Stimulated activated CD4-positive, alpha-beta T cell treated with anti-CD3 and anti-CD28 coated beads, Interleukin-4, amount 100 ng/mL, for 24 hours (primary cell): ENCODE measurements at regions not wholly inside any gene's neighbourhood (a gene's known extent, or its start where the extent isn't known, plus 50 kb on each side); places are given as distances from the start of the nearest gene placed in this dataset.
"Not testable (repeated sequence)": the region's sequence is repeated elsewhere in the genome, so short reads cannot be mapped to it uniquely, and the experiment has no call there.

Experiments
- DNase-seq: peaks from one replicate; pipeline ENCODE4 v3.0.0-alpha.2; 2020

DNA sequence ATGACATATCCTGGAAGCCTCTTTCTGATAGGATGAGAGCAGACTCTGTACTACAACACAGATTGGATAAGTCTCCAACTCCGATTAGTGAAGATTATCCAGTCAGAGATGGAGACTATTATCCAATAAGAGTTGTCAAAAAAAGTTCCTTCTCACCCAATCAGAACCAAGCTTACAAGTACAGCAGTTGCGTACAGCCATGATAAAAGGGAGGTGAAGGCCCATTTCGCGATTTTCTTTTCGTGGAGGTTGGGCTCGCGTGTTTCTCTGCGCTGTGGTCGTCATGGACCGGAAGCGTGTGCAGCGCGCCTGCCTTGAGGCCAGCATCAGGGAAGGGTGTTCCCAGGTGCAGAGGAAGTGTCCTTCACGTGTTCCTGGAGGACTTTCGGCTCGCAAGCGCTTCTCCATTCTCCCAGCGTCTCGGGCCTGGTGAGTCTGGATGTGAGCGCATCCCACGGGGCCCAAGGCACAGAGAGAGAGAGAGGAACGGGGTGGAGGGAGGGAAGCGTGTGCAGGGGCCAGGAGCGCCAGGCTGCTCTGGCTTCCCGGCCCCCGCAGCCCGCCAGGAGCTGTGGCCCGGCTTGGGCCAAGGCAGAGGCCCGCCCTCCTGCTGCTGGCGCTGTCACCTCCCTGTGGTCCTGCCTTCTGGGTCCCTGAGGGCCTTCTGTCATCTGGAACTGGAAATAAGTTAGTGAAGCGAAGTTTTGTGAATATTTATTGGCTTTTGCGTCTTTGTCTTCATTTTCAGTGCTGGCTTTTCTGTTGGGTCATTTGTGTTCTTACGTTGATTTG, 53.9 kb downstream of the CDRT15L2 start:
- DNase-seq, result not testable (repeated sequence)

DNA sequence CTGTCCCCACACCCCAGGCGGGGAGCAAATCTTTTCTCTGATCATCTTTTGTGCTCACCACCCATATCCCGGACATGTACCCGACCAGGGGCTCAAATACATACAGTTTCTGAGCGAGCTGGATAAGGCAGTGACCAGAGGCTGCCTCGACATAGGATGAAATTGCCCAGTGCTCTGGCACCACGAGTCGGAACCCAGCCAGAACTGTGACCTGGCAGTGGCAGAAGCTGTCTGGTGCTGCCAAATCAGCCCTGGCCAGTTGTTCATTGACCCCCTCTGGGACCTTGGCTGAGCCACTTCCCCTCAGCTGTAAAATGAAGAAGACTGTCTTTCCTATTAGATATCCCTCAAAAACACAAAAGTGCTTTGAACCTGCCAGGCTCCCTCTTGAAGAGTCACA, 60.6 kb downstream of the CDRT15L2 start:
- DNase-seq, result not testable (repeated sequence)

DNA sequence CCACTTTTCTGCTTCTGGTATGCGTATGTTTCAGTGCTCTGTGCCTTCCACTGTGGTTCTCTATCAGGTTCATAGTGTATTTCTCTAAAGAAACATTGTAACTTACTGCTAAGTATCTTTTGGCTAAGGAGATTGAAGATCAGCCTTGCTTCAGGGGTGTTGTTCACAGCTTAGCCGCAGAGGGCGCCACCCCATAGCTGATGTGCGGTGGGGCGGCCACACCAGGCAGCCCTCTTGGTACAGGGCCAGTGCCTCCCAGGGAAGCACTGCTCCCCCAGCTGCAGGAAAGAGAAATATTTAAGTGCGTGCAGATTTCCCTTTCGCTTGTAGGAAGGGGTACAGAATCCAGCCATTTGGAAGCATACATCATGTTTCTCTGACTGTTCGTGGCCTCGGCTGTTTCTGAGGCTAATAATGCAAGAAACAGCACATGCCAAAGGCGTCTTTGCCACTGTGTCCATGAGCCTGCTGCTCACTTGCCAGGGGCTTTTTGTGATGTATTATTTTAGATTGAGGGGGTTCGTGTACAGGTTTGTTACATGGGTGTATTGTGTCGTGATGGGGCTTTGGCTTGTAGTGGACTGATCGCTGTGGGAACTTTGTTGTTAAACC, 67.2 kb downstream of the CDRT15L2 start:
- DNase-seq, result not testable (repeated sequence)

DNA sequence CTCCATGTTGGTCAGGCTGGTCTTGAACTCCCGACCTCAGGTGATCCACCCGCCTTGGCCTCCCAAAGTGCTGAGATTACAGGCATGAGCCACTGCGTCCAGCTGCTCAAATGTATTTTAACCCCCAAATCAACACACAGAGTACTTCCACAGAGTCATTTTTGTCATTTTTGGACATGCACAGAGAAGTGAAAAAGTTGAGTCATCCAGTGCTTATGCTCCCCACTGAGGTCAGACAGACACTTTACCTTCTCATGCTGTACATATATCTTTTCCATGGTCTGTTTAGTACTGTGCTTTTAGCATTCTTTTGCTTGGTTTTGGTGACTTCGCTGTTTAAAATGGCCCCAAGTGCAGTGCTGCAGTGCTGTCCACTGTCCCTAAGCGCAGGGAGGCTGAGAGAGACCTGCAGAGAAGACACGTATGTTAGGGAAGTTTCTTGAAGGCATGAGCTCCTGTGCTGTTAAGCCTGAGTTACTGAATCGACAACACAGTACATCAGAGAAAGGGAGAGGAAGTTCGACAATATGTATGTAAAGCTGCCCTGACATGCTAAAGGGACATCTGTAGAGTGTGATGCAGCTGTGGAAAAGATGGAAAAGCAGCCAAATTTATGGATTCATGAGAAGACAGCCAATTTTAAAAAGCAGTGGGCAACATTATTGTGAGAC, 69.7 kb downstream of the CDRT15L2 start:
- not testable (repeated sequence) for DNase-seq

DNA sequence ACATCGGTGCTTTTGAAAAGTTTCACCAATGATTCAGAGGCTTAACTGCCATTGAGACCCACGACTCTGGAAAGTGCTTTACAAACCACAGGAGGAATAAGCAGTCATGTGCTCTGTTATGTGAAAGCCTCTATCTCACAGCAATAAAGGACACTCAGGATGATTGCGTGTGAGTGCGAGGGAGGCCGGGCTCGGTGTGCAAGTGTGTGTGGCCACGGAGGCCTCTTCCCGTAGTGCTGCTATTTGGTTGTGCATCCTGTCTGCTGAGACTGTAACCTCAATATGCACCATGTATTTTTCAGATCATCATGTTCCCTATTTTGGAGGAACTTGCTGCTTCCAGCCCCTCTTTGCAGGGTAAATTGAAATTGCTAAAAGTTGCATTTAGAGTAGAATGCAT, 71.5 kb downstream of the CDRT15L2 start:
- DNase-seq, result not testable (repeated sequence)

DNA sequence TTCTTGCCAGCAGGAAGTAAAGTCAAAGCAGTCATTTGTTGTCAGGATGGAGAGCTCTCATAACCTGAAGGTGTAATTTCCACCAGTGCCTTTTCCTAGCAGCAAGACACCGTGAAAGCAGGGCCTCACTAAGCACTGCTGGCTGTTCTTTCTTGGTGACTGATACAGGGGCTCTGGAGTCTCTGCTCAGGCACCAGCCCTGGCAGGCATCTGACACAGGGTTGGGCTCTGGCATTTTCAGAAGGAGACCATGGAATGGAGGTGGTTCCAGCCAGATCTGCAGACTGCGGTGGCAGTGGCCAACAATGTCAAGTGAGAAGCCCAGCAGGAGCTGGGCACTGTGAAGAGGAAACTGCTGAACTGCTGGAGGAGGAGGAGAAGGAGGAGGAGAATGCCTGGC, 72.2 kb downstream of the CDRT15L2 start:
- DNase-seq, result not testable (repeated sequence)

DNA sequence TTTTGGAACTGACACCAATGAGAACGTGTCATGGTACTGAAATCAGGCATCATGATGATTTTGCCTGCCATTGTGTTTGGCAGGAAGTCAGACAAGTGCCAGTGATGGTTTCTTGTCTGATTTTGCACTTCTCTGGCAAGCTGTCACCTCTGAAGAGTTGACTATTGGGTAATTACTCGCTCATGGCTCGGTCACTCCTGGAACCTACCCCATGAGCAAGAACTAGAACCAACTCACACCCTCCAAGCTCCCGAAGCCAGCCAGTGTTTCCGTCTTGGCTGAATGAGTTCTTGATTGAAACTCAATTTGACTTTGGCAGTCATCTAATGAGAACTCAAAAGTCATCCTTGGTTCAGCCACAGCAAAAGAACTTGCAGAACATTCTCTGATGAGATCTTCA, 73.9 kb downstream of the CDRT15L2 start:
- not testable (repeated sequence) for DNase-seq

DNA sequence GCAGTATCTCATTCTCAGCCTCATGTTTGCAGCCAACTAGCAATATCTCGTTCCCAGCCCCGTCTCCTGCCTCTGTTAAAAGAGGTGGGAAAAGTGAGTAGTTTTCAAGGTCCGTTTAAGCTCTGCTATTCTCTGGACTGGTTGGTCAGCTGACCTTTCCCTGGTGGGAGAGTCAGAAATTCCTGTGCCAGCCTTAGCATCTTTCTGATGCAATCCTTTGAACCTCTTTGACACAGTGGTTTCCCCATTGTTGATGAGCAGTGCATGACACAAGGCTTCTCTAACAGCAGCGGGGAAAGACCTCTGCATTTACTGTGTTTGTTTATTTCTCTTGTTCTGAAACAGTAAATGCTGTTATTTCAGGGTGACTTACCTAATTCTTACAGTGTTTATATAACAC, 74.6 kb downstream of the CDRT15L2 start:
- DNase-seq, result not testable (repeated sequence)

DNA sequence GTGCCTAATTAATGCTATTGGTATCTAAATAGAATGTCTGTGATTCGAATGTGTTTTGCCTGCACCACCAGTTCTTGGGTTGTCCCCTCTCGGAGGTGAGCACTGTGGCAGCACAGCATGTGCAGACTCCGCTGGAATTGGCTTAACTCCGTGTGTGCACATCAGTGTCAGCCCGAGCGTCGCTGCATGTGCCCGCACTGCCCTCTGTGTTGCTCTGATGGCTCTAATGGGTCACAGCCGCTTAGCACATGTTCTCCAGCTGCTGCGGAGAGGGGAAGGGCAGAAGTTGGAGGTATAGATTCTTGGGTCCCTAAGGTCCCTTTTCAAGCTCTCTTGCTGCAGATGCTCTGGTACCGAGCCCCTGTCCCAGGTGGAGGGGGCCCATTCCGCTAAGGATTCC, 75.1 kb downstream of the CDRT15L2 start:
- DNase-seq, result not testable (repeated sequence)

DNA sequence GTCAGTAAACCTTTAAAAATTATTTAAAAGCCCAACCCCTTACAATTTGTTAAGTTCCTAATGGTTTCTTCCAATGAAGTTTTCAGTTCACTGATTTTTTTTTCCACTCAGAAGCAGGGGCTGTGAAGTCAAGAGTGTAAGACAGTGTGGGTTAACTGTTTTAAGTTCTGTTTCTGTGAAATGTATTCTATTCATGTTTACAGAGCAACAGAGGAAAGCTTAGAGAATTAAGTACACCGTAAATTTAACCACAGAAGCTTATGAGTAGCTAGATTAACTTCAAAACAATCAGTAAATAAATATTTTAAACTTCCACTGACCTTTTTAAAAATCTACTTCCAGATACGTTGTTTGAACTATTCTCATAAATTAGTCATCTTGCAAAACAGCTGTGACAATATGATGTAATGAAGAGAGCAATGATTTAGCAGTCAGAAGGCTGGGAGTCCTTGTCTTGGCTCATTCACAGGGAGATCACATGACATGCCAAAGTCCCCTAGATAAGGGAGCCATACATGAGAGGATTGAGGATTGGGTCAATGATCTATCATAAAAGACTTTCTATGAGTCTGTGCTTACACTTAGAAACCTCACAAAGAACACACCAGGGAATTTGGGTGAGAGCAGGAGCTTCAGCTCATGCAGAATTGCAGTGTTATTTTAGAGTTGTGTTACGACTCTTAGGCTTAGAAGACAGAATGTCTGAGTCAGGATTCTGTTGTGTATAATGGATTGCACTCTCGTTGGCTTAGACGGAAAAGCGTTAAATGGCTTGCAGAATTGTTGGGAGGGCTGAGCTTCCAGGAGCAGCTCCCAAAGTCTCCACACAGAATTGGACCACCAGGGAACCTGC, 85.8 kb downstream of the CDRT15L2 start:
- not testable (repeated sequence) for DNase-seq

DNA sequence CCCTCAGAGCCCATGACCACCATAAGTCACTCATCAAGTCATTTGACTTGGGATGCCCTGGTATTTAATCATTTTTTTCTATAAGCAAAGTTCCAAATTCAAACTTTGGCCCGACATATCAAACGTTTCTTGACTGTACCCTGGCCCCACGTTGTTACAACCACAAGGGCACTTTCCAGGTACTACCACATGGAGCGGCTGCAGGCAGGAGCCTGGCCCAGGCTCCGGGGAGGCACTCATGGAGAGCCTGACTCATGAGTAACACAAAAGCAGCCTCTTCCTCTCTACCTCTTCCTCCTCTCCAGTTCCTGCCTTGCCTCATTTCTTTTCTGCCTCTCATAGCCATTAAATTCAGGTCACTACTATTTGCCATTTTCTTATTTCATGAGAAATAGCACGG, 87.2 kb downstream of the CDRT15L2 start:
- DNase-seq, result not testable (repeated sequence)

DNA sequence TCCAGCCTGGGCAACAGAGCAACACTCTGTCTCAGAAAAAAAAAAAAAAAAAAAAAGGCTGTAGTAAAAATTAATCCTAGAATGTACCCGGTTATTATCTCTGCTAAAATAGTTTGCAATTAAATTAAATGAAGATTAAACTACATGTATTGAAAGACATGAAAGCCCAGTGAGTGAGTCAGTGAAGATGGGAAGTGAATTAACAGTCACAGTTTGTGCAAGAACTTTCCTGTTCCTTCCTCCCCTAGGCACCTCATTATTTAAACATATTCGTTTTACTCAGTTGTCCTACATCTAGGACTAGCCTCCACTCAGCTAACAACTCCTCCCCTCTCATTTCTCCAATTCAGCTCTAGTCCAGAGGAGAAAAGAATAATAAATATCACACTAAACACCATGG, 88.2 kb downstream of the CDRT15L2 start:
- not testable (repeated sequence) for DNase-seq

DNA sequence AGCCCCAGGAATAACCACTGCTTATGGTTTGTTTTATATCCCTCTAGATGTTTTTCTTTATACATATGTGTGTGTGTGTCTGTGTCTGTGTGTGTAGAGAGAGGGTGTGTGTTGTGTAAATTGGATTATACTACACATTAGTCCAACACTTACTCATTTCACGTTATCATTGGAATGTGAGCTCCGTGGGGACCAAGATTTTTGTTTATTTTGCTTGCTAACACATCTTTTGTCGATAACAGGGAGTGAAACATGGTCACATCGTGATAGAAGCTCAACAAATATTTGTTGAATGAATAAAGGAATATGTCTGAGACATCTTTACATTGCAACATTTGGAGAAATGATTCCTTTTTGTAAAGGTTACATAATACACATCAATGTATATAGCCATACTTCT, 88.8 kb downstream of the CDRT15L2 start:
- DNase-seq, result not testable (repeated sequence)

DNA sequence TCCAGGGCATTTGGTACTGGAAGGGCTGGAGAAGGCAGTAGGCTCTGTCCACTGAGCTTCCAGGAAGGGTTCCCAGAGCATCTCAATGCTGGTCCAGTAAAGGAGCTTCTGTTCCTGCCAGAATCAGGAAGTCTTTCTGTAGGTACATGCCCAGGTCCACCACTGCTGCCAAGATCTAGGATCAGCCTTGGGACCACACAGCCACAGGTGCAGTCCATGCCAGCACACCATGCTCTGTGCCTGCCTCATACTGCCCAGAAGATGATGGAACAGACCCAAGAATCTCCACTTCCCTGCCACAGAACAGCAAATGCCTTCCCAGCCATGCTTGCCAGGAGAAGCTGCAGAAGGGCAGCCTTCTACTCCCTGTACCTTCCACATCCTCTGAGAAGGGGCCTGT, 89.3 kb downstream of the CDRT15L2 start:
- DNase-seq, result not testable (repeated sequence)

DNA sequence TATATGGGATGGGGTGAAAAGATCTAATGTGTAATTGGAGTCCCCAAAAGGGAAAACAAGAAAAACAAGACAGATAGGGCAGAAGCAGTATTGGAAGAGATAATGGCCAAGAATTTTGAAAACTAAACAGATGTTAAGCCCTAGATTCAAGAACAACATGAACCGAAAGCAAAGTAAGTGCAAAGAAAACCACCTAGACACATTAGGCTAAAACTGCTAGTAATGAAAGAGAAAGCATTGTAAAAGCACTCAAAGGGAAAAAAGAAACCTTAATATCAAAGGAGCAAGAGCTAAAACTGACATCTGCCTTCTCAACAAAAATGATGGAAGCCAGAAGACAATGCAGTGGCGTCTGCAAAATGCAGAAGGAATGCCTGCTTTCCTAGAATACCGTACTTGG, 91.0 kb downstream of the CDRT15L2 start:
- DNase-seq, result not testable (repeated sequence)

DNA sequence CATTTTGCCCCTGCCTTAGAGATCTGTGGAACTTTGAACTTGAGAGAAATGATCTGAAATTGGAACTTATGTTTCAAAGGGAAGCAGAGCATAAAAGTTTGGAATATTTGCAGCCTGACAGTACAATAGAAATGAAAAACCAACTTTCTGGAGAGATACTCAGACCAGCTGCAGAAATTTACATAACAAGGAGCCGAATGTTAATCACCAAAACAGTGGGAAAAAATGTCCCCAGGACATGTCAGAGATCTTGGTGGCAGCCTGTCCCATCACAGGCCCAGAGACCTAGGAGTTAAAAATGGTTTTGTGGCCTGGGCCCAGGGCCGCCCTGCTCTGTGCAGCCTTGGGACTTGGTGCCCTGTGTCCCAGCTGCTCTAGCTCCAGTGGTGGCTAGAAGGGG, 94.8 kb downstream of the CDRT15L2 start:
- DNase-seq, result not testable (repeated sequence)

DNA sequence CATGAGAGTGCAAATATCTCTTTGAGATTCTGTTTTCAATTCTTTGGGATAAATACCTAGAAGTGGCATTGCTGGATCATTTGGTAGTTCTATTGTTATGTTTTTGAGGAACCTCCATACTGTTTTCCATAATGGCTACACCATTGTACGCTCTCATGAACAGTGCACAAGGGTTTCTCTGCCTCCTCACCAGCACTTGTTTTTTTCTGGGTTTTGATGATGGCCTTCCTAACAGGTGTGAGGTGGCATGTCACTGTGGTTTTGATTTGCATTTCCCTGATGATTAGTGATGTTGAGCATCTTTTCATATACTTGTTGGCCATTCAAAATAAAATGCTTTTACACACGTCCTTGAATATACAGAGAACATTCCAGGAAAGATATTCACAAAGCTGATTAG, 96.2 kb downstream of the CDRT15L2 start:
- not testable (repeated sequence) for DNase-seq

DNA sequence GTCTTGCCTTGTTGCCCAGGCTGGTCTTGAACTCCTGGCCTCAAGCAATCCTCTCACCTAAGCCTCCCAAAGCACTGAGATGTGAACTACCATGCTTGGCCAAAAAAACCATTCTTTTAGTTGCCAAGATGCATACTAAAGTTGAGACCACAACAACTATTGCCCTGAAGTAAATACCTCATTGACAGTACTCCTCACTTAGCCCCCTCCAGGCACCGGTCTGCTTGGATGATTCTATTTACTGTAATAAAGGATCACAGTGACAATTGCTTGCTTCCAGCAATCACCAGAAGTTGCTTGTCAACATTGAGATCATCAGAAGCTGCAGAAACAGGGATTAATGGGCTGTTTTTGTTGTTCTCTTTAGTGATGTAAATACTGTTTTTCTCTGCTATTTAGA, 97.1 kb downstream of the CDRT15L2 start:
- DNase-seq, result not testable (repeated sequence)

DNA sequence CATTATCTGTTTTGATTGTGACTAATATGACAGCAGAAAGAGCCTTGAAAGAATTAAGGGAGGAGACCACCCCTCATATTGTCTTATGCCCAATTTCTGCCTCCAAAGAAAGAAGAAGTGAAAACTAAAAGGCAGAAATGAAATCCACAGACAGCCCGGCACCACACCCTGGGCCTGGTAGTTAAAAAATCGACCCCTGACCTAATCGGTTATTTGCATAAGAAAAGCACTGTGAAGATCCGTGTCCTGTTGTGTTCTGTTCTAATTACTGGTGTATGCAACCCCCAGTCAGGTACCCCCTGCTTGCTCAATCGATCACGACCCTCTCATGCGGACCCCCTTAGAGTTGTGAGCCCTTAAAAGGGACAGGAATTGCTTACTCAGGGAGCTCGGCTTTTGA, 97.9 kb downstream of the CDRT15L2 start:
- not testable (repeated sequence) for DNase-seq

DNA sequence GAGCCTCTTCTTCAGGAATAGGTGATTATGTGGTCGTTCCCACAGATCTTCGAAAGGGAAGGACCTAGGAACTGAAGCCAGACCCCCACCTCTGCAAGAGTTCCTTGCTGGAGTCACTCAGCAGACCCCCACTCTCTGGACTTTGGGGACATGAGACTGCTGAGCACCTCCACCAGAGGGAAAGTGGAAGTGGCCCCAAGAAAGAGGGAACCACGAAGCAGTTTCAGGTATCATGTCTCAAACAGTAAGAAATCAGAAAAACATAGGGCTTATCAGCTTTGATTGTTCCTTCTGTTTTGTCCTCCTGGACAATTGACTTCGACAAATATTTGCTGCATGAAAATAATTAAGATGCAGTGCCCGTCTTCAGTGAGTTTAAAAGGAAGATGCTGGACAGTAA, 98.9 kb downstream of the CDRT15L2 start:
- not testable (repeated sequence) for DNase-seq

DNA sequence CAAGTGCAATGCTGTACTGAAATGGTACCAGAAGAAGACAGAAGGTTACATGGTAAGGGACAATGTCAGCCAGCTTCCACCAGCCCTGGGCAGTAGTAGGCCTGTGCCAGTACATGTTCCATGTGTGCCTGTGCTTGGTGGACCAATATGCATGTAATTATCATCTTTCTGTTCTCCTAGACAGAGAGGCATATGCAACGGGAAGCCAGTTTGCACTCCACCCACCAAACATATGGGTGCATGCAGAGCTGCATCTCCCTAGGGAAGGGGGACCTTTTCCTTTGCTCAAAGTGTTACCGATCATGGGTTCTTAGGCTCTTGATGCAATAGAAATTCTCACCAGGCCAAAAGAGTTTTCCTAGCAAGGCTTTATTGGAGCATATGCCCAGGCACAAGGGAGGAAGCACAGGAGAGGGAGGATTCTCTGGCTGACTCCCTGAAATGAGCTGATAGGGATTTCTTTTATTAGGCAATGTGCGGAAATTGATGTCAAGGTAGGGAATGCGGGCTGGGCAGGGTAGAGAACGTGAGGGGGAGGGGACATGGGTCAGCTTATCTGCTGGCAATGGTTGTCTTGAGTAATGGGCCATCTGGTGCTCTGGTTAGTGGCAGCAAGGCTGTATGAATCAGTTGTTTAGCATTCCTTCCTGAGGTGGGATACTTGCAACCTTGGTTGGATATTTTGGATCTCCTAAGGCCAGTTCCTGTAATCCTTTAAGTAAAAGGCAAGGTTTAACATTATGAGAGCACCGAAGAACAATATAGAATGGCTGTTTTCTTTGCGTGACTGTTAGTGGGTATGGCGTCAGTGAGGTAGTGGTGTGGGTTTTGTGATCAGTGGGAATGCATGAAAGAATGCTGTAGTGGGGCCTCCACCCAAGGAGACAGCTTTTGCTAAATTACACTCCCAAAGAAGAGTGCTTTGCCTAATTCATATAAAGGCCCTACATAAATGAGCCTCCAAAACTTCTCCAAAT, 102.5 kb downstream of the CDRT15L2 start:
- not testable (repeated sequence) for DNase-seq
